ENCODE measurements at regions not wholly inside any gene's neighbourhood (a gene's known extent, or its start where the extent isn't known, plus 50 kb on each side); places are given as distances from the start of the nearest gene placed in this dataset.

- no peak for TF ChIP-seq POLR2AphosphoS5 (IDR thresholded peaks at IDR 0.05; ENCODE audit: low read depth, low read length)
- TF ChIP-seq TAF1 (IDR thresholded peaks at IDR 0.05; ENCODE audit: low read depth, low read length): no peak
Observed at GRCh38 chr7:94332571-94332970, 62.1 kb upstream of the COL1A2 start.

Data from GM12891 (cell line).